GM21526 (cell line): ENCODE measurements at regions not wholly inside any gene's neighbourhood (a gene's known extent, or its start where the extent isn't known, plus 50 kb on each side); places are given as distances from the start of the nearest gene placed in this dataset.

Source experiments
- ATAC-seq: cut with Tn5 transposase; IDR thresholded peaks from one replicate; pipeline ENCODE4 v1.9.1; 2021; ENCODE audit warnings: moderate library complexity; ENCODE audit not compliant: unreplicated experiment, low FRiP score

GRCh38 chr10:6339891-6340290 is 137.2 kb downstream of the PFKFB3 start:
- ATAC-seq = no peak

GRCh38 chr10:6342096-6342685 is 139.5 kb downstream of the PFKFB3 start:
- no peak for ATAC-seq

GRCh38 chr10:6343305-6344010 is 140.7 kb downstream of the PFKFB3 start:
- no peak for ATAC-seq

- ATAC-seq = no peak
Observed at GRCh38 chr10:6345404-6345803, 142.7 kb downstream of the PFKFB3 start.

GRCh38 chr10:6346631-6347030 is 143.9 kb downstream of the PFKFB3 start:
- ATAC-seq = no peak

- ATAC-seq = peak; percentile 32
Observed at GRCh38 chr10:6347391-6347951, 144.7 kb downstream of the PFKFB3 start.

- peak; percentile 87 for ATAC-seq
Observed at GRCh38 chr10:6348096-6348874, 145.6 kb downstream of the PFKFB3 start.

GRCh38 chr10:6349846-6350535 is 147.3 kb downstream of the PFKFB3 start:
- no peak for ATAC-seq

- no peak for ATAC-seq
Observed at GRCh38 chr10:6350609-6351008, 147.9 kb downstream of the PFKFB3 start.

GRCh38 chr10:6351495-6351894 is 148.8 kb downstream of the PFKFB3 start:
- ATAC-seq = no peak

- ATAC-seq = no peak
Observed at GRCh38 chr10:6353526-6353925, 150.8 kb downstream of the PFKFB3 start.

GRCh38 chr10:6354168-6354772 is 151.5 kb downstream of the PFKFB3 start:
- no peak for ATAC-seq

GRCh38 chr10:6356280-6356793 is 153.6 kb downstream of the PFKFB3 start:
- ATAC-seq = no peak

GRCh38 chr10:6361869-6362268 is 159.1 kb downstream of the PFKFB3 start:
- no peak for ATAC-seq

- no peak for ATAC-seq
Observed at GRCh38 chr10:6362879-6363278, 160.1 kb downstream of the PFKFB3 start.

- ATAC-seq = no peak
Observed at GRCh38 chr10:6363511-6363910, 160.8 kb downstream of the PFKFB3 start.

GRCh38 chr10:6364283-6364682 is 161.6 kb downstream of the PFKFB3 start:
- ATAC-seq = no peak

- no peak for ATAC-seq
Observed at GRCh38 chr10:6364893-6365292, 162.2 kb downstream of the PFKFB3 start.

- no peak for ATAC-seq
Observed at GRCh38 chr10:6365384-6365783, 162.7 kb downstream of the PFKFB3 start.
